ENCODE measurements at regions not wholly inside any gene's neighbourhood (a gene's known extent, or its start where the extent isn't known, plus 50 kb on each side); places are given as distances from the start of the nearest gene placed in this dataset.

DNA sequence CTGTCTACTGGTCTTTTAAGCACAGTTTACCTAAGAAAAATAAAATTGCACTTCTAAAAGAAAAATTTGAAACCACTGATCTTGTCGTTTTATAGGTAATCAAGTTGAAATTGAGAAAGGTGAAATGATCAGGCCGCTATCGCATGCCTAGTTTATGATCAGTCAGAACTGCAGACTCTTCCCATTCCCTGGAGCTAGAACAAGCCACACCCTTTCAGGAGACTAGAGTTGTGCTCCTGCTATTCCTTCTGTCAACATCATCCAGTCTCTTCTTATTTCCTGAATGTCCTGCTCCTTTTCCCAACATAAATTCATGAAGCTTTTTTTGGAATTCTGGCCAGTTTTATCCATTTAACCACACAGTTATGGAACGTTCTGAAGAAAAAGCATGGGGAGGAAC, 135.1 kb downstream of the SLC7A11 start:
- TF ChIP-seq, protein P1, sequence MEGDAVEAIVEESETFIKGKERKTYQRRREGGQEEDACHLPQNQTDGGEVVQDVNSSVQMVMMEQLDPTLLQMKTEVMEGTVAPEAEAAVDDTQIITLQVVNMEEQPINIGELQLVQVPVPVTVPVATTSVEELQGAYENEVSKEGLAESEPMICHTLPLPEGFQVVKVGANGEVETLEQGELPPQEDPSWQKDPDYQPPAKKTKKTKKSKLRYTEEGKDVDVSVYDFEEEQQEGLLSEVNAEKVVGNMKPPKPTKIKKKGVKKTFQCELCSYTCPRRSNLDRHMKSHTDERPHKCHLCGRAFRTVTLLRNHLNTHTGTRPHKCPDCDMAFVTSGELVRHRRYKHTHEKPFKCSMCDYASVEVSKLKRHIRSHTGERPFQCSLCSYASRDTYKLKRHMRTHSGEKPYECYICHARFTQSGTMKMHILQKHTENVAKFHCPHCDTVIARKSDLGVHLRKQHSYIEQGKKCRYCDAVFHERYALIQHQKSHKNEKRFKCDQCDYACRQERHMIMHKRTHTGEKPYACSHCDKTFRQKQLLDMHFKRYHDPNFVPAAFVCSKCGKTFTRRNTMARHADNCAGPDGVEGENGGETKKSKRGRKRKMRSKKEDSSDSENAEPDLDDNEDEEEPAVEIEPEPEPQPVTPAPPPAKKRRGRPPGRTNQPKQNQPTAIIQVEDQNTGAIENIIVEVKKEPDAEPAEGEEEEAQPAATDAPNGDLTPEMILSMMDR (IDR thresholded peaks at IDR 0.05; ENCODE audit: poor library complexity, severe bottlenecking) = no peak
- Histone ChIP-seq H3K27ac (ENCODE audit: poor library complexity, severe bottlenecking) (no peak overlapping the region), H3K36me3 (ENCODE audit: low read depth) (no peaks in the 10 kb centered on the region), H3K4me3 (ENCODE audit: severe bottlenecking) (no peak overlapping the region), H3K4me1 (ENCODE audit: insufficient read depth, poor library complexity, severe bottlenecking) (peaks cover 4% of the 10 kb centered on the region), H3K9me3 (ENCODE audit: severe bottlenecking) (no peaks in the 10 kb centered on the region), H3K27me3 (ENCODE audit: insufficient read depth, poor library complexity, severe bottlenecking) (no peaks in the 10 kb centered on the region)
- DNase-seq (ENCODE audit: low spot score) = no peak
- ATAC-seq (ENCODE audit: low read depth) = no peak

DNA sequence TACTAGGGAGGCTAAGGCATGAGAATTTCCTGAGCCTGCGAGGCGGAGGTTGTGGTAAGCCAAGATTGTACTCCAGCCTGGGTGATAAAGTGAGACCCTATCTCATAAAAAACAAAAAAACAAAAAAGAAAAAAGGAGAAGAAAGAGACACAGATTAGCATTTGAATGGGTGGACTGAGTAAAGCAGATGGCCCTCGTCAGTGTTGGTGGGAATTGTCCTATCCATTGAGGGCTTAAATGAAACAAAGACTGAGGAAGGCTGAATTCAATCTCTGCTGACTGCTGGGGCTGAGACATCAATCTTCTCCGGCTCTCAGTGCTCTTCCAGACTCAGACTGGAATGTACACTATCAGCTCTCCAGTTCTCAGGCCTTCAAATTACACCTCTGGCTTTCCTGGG, 136.8 kb downstream of the SLC7A11 start:
- Histone ChIP-seq H3K27me3 (ENCODE audit: insufficient read depth, poor library complexity, severe bottlenecking) (no peaks in the 10 kb centered on the region), H3K27ac (ENCODE audit: poor library complexity, severe bottlenecking) (no peak overlapping the region), H3K9me3 (ENCODE audit: severe bottlenecking) (no peaks in the 10 kb centered on the region), H3K4me3 (ENCODE audit: severe bottlenecking) (no peak overlapping the region), H3K36me3 (ENCODE audit: low read depth) (no peaks in the 10 kb centered on the region), H3K4me1 (ENCODE audit: insufficient read depth, poor library complexity, severe bottlenecking) (no peaks in the 10 kb centered on the region)
- ATAC-seq (ENCODE audit: low read depth) (no peak), DNase-seq (ENCODE audit: low spot score) (no peak)
- TF ChIP-seq, protein P1 (IDR thresholded peaks at IDR 0.05; ENCODE audit: poor library complexity, severe bottlenecking) = no peak

DNA sequence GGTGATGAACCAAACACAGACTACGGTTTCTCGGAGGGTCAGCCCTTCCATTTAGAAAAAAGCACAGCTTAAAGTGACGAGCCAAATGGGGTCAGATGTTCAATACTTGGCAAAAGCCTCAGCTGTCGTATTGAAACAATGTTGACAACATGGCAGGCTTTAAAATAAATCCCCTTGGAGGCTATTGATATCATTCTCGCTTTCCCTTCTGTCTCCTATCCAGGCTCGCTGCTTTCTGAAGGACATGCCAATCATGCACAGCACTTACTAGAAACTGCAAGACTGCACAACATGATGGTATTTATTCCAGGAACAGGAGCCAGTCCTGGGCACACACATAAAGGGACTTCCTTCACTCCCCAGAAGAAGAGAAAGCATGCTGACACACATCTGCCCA, 137.9 kb downstream of the SLC7A11 start:
- H3K4me3 ChIP-seq (ENCODE audit: severe bottlenecking) = no peak overlapping the region
- H3K27me3 ChIP-seq (ENCODE audit: insufficient read depth, poor library complexity, severe bottlenecking) = no peaks in the 10 kb centered on the region
- H3K9me3 ChIP-seq (ENCODE audit: severe bottlenecking) = no peaks in the 10 kb centered on the region
- no peak overlapping the region for H3K27ac ChIP-seq (ENCODE audit: poor library complexity, severe bottlenecking)
- no peaks in the 10 kb centered on the region for H3K4me1 ChIP-seq (ENCODE audit: insufficient read depth, poor library complexity, severe bottlenecking)
- no peak for DNase-seq (ENCODE audit: low spot score)
- TF ChIP-seq, protein P1 (IDR thresholded peaks at IDR 0.05; ENCODE audit: poor library complexity, severe bottlenecking) = no peak
- H3K36me3 ChIP-seq (ENCODE audit: low read depth) = no peaks in the 10 kb centered on the region
- no peak for ATAC-seq (ENCODE audit: low read depth)

DNA sequence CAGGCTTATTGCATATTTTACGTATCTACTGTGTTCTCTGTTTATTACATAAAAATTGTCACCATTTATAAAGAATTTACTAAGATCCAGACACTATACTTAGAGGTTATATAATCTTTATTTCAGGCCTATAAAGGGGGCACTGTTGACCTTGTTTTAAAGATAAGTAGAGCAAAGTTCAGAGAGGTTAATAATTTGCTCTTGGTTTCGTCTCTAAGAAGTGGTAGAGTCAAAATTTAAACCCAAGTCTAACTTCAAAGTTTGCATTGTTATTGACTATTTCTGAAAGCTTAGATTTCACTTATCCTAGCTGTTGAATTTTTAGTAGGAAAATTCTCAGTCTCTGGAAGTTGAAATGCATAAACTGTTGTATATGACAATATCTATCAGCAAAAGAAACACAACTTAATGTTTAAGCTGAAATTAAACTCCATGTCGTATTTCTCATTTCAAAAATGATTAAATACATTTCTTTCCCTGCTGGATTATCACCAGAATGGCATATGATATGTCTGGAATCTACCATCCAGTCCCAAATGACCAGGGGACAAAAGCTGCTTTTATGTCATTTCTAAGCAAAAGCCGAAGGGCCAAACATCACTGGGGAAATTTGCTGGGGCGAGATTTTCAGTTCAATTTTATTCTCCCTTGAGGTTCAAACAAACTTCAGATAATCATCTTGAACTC, 138.4 kb downstream of the SLC7A11 start:
- H3K9me3 ChIP-seq (ENCODE audit: severe bottlenecking) = no peaks in the 10 kb centered on the region
- H3K36me3 ChIP-seq (ENCODE audit: low read depth) = no peaks in the 10 kb centered on the region
- DNase-seq (ENCODE audit: low spot score) (no peak), ATAC-seq (ENCODE audit: low read depth) (no peak)
- H3K4me1 ChIP-seq (ENCODE audit: insufficient read depth, poor library complexity, severe bottlenecking) = no peaks in the 10 kb centered on the region
- no peak overlapping the region for H3K27ac ChIP-seq (ENCODE audit: poor library complexity, severe bottlenecking)
- TF ChIP-seq, protein P1 (IDR thresholded peaks at IDR 0.05; ENCODE audit: poor library complexity, severe bottlenecking) = no peak
- H3K27me3 ChIP-seq (ENCODE audit: insufficient read depth, poor library complexity, severe bottlenecking) = no peaks in the 10 kb centered on the region
- no peak overlapping the region for H3K4me3 ChIP-seq (ENCODE audit: severe bottlenecking)

DNA sequence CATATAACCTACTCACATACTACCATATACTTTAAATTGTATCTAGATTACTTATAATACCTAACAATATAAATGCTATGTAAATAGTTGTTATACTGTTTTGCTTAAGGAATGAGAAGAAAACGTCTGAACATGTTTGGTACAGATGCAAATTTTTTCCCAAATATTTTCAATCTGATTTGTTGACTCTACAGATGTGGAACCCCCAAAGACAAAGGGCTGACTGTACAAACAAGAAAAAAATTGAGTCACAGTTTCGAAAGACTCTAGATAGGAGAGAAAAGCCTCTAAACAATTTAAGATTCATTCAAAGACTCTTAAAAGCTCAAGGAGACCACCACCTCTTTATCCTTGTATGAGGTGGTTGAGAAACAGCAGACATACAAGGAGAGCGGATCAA, 142.8 kb downstream of the SLC7A11 start:
- H3K36me3 ChIP-seq (ENCODE audit: low read depth) = no peaks in the 10 kb centered on the region
- no peak overlapping the region for H3K27ac ChIP-seq (ENCODE audit: poor library complexity, severe bottlenecking)
- no peaks in the 10 kb centered on the region for H3K27me3 ChIP-seq (ENCODE audit: insufficient read depth, poor library complexity, severe bottlenecking)
- H3K4me3 ChIP-seq (ENCODE audit: severe bottlenecking) = no peak overlapping the region
- DNase-seq (ENCODE audit: low spot score) (no peak), ATAC-seq (ENCODE audit: low read depth) (no peak)
- H3K4me1 ChIP-seq (ENCODE audit: insufficient read depth, poor library complexity, severe bottlenecking) = no peaks in the 10 kb centered on the region
- H3K9me3 ChIP-seq (ENCODE audit: severe bottlenecking) = no peaks in the 10 kb centered on the region
- TF ChIP-seq, protein P1 (IDR thresholded peaks at IDR 0.05; ENCODE audit: poor library complexity, severe bottlenecking) = no peak

Data from RWPE2 (cell line).